ENCODE measurements at regions not wholly inside any gene's neighbourhood (a gene's known extent, or its start where the extent isn't known, plus 50 kb on each side); places are given as distances from the start of the nearest gene placed in this dataset.

DNA sequence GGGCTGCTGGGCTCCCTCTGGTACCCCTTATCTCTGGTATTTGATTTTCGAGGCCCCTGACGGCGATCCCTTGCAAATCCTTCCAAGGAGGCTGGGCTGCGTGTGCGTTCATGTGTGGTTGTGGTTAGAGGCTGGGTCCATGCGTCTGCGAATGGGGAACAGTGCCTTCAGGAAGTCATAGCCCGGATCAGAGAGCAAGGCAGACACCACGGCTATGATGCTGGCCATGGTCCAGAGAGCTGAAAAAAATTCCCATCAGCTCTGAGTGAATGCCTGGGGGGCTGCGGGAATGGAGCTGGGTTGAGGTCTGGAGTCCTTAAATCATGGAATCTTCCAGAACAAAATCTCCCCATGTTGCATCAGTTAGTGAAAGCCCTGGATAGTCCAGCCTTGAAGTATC lies 145.5 kb downstream of the ACKR3 start:
- TF ChIP-seq, protein P1, sequence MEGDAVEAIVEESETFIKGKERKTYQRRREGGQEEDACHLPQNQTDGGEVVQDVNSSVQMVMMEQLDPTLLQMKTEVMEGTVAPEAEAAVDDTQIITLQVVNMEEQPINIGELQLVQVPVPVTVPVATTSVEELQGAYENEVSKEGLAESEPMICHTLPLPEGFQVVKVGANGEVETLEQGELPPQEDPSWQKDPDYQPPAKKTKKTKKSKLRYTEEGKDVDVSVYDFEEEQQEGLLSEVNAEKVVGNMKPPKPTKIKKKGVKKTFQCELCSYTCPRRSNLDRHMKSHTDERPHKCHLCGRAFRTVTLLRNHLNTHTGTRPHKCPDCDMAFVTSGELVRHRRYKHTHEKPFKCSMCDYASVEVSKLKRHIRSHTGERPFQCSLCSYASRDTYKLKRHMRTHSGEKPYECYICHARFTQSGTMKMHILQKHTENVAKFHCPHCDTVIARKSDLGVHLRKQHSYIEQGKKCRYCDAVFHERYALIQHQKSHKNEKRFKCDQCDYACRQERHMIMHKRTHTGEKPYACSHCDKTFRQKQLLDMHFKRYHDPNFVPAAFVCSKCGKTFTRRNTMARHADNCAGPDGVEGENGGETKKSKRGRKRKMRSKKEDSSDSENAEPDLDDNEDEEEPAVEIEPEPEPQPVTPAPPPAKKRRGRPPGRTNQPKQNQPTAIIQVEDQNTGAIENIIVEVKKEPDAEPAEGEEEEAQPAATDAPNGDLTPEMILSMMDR (IDR thresholded peaks at IDR 0.05; ENCODE audit: poor library complexity, severe bottlenecking), result no peak
- TF ChIP-seq EZH2 (IDR thresholded peaks at IDR 0.05; ENCODE audit: borderline replicate concordance, insufficient read depth, low read length, poor library complexity, severe bottlenecking) (no peak), RAD21 (conservative IDR thresholded peaks at IDR 0.05) (no peak), EP300 (conservative IDR thresholded peaks at IDR 0.05; ENCODE audit: poor library complexity, severe bottlenecking) (no peak), POLR2AphosphoS5 (IDR thresholded peaks at IDR 0.05) (no peak)

Data from neural cell (in vitro differentiated cells).